Sigmoid colon (tissue), 4 donors: ENCODE measurements at regions not wholly inside any gene's neighbourhood (a gene's known extent, or its start where the extent isn't known, plus 50 kb on each side); places are given as distances from the start of the nearest gene placed in this dataset.

Source experiments
- EP300 ChIP-seq, 4 donors: sonication (generic); formaldehyde crosslinking; IDR thresholded peaks; one replicate each; pipeline ENCODE4 v1.6.1; 2017; ENCODE audit warnings: antibody characterized with exemption in 4 of 4
- POLR2A ChIP-seq, 2 donors: fragments of 450-650 bp; IDR thresholded peaks; one replicate each; pipeline ENCODE4 v1.6.1; 2016; ENCODE audit warnings: antibody characterized with exemption in 2 of 2, mild to moderate bottlenecking in 2 of 2, moderate library complexity in 2 of 2
- POLR2AphosphoS5 ChIP-seq, 4 donors: sonication (generic); formaldehyde crosslinking; IDR thresholded peaks; one replicate each; pipeline ENCODE4 v1.6.1; 2017; ENCODE audit warnings: antibody characterized with exemption in 4 of 4
- TF ChIP-seq, protein P1 (sequence below), 4 experiments: fragments of 450-650 bp in 3 of 4; fragments of 200-600 bp in 1 of 4; IDR thresholded peaks; one replicate each; pipeline ENCODE4 v1.5.1; 2016 to 2019; ENCODE audit warnings: antibody characterized with exemption in 4 of 4, mild to moderate bottlenecking in 3 of 4, moderate library complexity in 2 of 4

DNA sequence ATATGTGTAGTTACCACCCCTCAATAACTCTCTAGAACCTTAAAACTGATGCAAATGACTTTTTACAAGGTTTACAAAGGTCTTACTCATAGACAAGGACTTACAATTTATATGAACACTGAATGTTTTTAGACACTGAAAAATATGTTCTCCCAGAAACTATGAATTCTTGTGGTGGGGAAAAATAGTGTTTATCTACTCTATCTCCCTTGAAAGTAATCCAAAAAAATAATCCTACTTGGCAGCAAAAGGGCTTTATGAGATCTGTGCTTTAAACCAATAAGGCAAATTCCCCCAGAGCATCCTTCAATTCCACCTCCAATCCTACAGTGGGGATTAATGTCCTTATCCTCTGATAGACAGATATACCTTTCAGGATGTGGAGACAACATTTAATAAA lies 1984.1 kb upstream of the RAG2 start:
- TF ChIP-seq POLR2A (IDR thresholded peaks at IDR 0.05) (no peak), EP300 (IDR thresholded peaks at IDR 0.05) (no peak), POLR2AphosphoS5 (IDR thresholded peaks at IDR 0.05) (no peak)
- TF ChIP-seq, protein P1, sequence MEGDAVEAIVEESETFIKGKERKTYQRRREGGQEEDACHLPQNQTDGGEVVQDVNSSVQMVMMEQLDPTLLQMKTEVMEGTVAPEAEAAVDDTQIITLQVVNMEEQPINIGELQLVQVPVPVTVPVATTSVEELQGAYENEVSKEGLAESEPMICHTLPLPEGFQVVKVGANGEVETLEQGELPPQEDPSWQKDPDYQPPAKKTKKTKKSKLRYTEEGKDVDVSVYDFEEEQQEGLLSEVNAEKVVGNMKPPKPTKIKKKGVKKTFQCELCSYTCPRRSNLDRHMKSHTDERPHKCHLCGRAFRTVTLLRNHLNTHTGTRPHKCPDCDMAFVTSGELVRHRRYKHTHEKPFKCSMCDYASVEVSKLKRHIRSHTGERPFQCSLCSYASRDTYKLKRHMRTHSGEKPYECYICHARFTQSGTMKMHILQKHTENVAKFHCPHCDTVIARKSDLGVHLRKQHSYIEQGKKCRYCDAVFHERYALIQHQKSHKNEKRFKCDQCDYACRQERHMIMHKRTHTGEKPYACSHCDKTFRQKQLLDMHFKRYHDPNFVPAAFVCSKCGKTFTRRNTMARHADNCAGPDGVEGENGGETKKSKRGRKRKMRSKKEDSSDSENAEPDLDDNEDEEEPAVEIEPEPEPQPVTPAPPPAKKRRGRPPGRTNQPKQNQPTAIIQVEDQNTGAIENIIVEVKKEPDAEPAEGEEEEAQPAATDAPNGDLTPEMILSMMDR (IDR thresholded peaks at IDR 0.05), result no peak
